Adrenal gland (tissue), 5 donors: ENCODE measurements at regions not wholly inside any gene's neighbourhood (a gene's known extent, or its start where the extent isn't known, plus 50 kb on each side); places are given as distances from the start of the nearest gene placed in this dataset.

Source experiments
- POLR2A ChIP-seq, 2 donors: fragments of 450-650 bp; IDR thresholded peaks; one replicate each; pipeline ENCODE4 v1.6.1; 2017; ENCODE audit warnings: antibody characterized with exemption in 2 of 2, mild to moderate bottlenecking in 2 of 2, moderate library complexity in 1 of 2
- TF ChIP-seq, protein P1 (sequence below), 6 experiments: fragments of 450-650 bp in 4 of 6; fragments of 200-600 bp in 2 of 6; sonication (generic) in 1 of 6; IDR thresholded peaks; 1 replicate in 5 of 6; 2 replicates in 1 of 6; pipeline versions ENCODE4 v1.5.1 to v1.8.0; 2016 to 2021; ENCODE audit warnings: antibody characterized with exemption in 6 of 6, mild to moderate bottlenecking in 2 of 6, moderate library complexity in 1 of 6
- donor health status: DM: no; HTN: no; CAD: no.

DNA sequence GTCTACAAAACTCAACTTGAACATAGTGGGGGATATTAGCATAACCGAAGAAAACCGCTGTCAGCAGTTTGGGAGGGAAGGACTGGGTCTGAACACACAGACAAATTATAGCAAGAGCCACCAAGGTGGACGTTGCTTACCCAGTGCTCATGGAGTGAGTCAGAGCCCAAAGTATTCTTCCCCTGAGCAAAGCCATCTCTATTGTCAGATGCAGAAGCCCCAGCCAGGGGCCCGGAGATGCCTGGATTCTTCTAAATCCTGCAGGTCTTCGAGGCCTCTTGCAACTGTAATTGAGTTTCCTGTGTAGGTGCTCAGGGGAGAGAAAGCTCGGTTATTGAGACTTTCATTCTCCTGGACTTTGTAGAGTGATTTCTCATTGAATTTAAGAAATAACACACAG, 384.5 kb downstream of the IRS2 start:
- TF ChIP-seq, protein P1, sequence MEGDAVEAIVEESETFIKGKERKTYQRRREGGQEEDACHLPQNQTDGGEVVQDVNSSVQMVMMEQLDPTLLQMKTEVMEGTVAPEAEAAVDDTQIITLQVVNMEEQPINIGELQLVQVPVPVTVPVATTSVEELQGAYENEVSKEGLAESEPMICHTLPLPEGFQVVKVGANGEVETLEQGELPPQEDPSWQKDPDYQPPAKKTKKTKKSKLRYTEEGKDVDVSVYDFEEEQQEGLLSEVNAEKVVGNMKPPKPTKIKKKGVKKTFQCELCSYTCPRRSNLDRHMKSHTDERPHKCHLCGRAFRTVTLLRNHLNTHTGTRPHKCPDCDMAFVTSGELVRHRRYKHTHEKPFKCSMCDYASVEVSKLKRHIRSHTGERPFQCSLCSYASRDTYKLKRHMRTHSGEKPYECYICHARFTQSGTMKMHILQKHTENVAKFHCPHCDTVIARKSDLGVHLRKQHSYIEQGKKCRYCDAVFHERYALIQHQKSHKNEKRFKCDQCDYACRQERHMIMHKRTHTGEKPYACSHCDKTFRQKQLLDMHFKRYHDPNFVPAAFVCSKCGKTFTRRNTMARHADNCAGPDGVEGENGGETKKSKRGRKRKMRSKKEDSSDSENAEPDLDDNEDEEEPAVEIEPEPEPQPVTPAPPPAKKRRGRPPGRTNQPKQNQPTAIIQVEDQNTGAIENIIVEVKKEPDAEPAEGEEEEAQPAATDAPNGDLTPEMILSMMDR (IDR thresholded peaks at IDR 0.05) = no peak
- TF ChIP-seq POLR2A (IDR thresholded peaks at IDR 0.05) = no peak
